Spleen (tissue), 7 donors: ENCODE measurements at regions not wholly inside any gene's neighbourhood (a gene's known extent, or its start where the extent isn't known, plus 50 kb on each side); places are given as distances from the start of the nearest gene placed in this dataset.

Experiments used
- CTCF ChIP-seq, 11 experiments: fragments of 200-600 bp in 7 of 11; fragments of 450-650 bp in 4 of 11; sonication (generic) in 4 of 11; IDR thresholded peaks in 8 of 11; conservative IDR thresholded peaks in 3 of 11; 1 replicate in 7 of 11; 2 replicates in 4 of 11; pipeline versions ENCODE4 v1.4.0 to v1.8.0; 2016 to 2021; ENCODE audit warnings: antibody characterized with exemption in 11 of 11, inconsistent platforms in 4 of 11, mild to moderate bottlenecking in 1 of 11
- POLR2A ChIP-seq, 3 donors: fragments of 450-650 bp; IDR thresholded peaks; one replicate each; pipeline ENCODE4 v1.5.1; 2017; ENCODE audit warnings: antibody characterized with exemption in 3 of 3, mild to moderate bottlenecking in 1 of 3
- POLR2AphosphoS5 ChIP-seq, 3 donors: sonication (generic); formaldehyde crosslinking; IDR thresholded peaks; one replicate each; pipeline ENCODE4 v1.5.1; 2017; ENCODE audit warnings: antibody characterized with exemption in 3 of 3
- donor health status: DM: no; HTN: no; CAD: no; lungs with moderate emphysema.
- donor health status: DM: no; HTN: no; CAD: no.
- donor health status: DM: no; HTN: no; CAD: no.

DNA sequence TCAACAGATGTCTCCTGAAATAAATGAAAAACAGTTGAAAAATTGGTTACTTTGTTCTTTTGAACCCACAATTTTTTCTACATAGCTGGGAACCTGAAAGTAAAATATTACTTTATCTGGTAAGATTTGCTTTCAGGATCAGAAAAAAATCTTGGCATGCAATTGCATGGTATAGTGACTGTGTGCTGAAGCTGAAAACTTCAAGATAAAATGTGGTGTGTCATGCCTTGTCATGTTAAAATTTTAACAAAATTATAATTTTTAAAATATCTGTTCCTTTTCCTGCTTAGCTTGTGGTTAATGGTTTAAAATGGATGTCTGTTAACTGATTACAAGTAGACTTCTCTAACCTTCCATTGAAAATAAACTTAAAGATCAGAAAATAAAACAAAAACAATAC, 904.8 kb downstream of the PDHA2 start:
- TF ChIP-seq POLR2AphosphoS5 (IDR thresholded peaks at IDR 0.05): no peak
- no peak for TF ChIP-seq CTCF (IDR thresholded peaks at IDR 0.05 in 8 of 11, conservative IDR thresholded peaks at IDR 0.05 in 3 of 11)
- no peak for TF ChIP-seq POLR2A (IDR thresholded peaks at IDR 0.05)
